Activated CD8-positive, alpha-beta memory T cell treated with anti-CD3 and anti-CD28 coated beads, Interleukin-2, amount 50 U/mL, for 48 hours (primary cell): ENCODE measurements at regions not wholly inside any gene's neighbourhood (a gene's known extent, or its start where the extent isn't known, plus 50 kb on each side); places are given as distances from the start of the nearest gene placed in this dataset.
"Not testable (repeated sequence)": the region's sequence is repeated elsewhere in the genome, so short reads cannot be mapped to it uniquely, and the experiment has no call there.

Source experiments
- DNase-seq: peaks from one replicate; pipeline ENCODE4 v3.0.0-alpha.2; 2020

GRCh38 chr20:40634891-40635290 lies 54.1 kb downstream of the MAFB start:
- no peak for DNase-seq

GRCh38 chr20:40633123-40633850 lies 55.7 kb downstream of the MAFB start:
- no peak for DNase-seq

- DNase-seq = no peak
Measured at GRCh38 chr20:40632346-40632976, 56.6 kb downstream of the MAFB start.

- no peak for DNase-seq
Measured at GRCh38 chr20:40631119-40631631, 57.9 kb downstream of the MAFB start.

GRCh38 chr20:40630713-40631112 lies 58.3 kb downstream of the MAFB start:
- DNase-seq = no peak

- DNase-seq = no peak
Measured at GRCh38 chr20:40630099-40630498, 58.9 kb downstream of the MAFB start.

GRCh38 chr20:40628877-40629276 lies 60.2 kb downstream of the MAFB start:
- DNase-seq = no peak

GRCh38 chr20:40619053-40619452 lies 70.0 kb downstream of the MAFB start:
- DNase-seq = not testable (repeated sequence)

- DNase-seq = no peak
Measured at GRCh38 chr20:40617594-40617993, 71.4 kb downstream of the MAFB start.

- DNase-seq = no peak
Measured at GRCh38 chr20:40612837-40613236, 76.2 kb downstream of the MAFB start.

GRCh38 chr20:40612247-40612646 lies 76.8 kb downstream of the MAFB start:
- no peak for DNase-seq

GRCh38 chr20:40610730-40611129 lies 78.3 kb downstream of the MAFB start:
- DNase-seq = no peak

GRCh38 chr20:40607927-40608326 lies 81.1 kb downstream of the MAFB start:
- no peak for DNase-seq

GRCh38 chr20:40606660-40607059 lies 82.4 kb downstream of the MAFB start:
- DNase-seq = no peak

GRCh38 chr20:40606237-40606636 lies 82.8 kb downstream of the MAFB start:
- no peak for DNase-seq

GRCh38 chr20:40604416-40604815 lies 84.6 kb downstream of the MAFB start:
- DNase-seq = no peak

GRCh38 chr20:40603057-40603651 lies 85.9 kb downstream of the MAFB start:
- DNase-seq = no peak

- DNase-seq = no peak
Measured at GRCh38 chr20:40602381-40602780, 86.7 kb downstream of the MAFB start.

- DNase-seq = no peak
Measured at GRCh38 chr20:40600441-40601219, 88.4 kb downstream of the MAFB start.

- DNase-seq = no peak
Measured at GRCh38 chr20:40599987-40600386, 89.0 kb downstream of the MAFB start.

GRCh38 chr20:40592941-40593340 lies 96.1 kb downstream of the MAFB start:
- no peak for DNase-seq

GRCh38 chr20:40591536-40591935 lies 97.5 kb downstream of the MAFB start:
- no peak for DNase-seq

- no peak for DNase-seq
Measured at GRCh38 chr20:40591119-40591518, 97.9 kb downstream of the MAFB start.
